ENCODE measurements at regions not wholly inside any gene's neighbourhood (a gene's known extent, or its start where the extent isn't known, plus 50 kb on each side); places are given as distances from the start of the nearest gene placed in this dataset.

- TF ChIP-seq, protein P1, sequence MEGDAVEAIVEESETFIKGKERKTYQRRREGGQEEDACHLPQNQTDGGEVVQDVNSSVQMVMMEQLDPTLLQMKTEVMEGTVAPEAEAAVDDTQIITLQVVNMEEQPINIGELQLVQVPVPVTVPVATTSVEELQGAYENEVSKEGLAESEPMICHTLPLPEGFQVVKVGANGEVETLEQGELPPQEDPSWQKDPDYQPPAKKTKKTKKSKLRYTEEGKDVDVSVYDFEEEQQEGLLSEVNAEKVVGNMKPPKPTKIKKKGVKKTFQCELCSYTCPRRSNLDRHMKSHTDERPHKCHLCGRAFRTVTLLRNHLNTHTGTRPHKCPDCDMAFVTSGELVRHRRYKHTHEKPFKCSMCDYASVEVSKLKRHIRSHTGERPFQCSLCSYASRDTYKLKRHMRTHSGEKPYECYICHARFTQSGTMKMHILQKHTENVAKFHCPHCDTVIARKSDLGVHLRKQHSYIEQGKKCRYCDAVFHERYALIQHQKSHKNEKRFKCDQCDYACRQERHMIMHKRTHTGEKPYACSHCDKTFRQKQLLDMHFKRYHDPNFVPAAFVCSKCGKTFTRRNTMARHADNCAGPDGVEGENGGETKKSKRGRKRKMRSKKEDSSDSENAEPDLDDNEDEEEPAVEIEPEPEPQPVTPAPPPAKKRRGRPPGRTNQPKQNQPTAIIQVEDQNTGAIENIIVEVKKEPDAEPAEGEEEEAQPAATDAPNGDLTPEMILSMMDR (IDR thresholded peaks at IDR 0.05): no peak
- TF ChIP-seq, protein P2, sequence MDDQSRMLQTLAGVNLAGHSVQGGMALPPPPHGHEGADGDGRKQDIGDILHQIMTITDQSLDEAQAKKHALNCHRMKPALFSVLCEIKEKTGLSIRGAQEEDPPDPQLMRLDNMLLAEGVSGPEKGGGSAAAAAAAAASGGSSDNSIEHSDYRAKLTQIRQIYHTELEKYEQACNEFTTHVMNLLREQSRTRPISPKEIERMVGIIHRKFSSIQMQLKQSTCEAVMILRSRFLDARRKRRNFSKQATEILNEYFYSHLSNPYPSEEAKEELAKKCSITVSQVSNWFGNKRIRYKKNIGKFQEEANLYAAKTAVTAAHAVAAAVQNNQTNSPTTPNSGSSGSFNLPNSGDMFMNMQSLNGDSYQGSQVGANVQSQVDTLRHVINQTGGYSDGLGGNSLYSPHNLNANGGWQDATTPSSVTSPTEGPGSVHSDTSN (IDR thresholded peaks at IDR 0.05): no peak
- TF ChIP-seq ZC3H11A (IDR thresholded peaks at IDR 0.05): no peak
- no peak for TF ChIP-seq FOSL2 (IDR thresholded peaks at IDR 0.05)
- TF ChIP-seq FOSL2 (CRISPR knock-in tag; IDR thresholded peaks at IDR 0.05): no peak
- TF ChIP-seq GATA3 (IDR thresholded peaks at IDR 0.05; ENCODE audit: borderline replicate concordance): no peak
- no peak for TF ChIP-seq CHD2 (IDR thresholded peaks at IDR 0.05; ENCODE audit: low read length, partially characterized antibody)
- TF ChIP-seq MYC (IDR thresholded peaks at IDR 0.05; ENCODE audit: borderline replicate concordance, low read length): no peak
- no peak for TF ChIP-seq BHLHE40 (IDR thresholded peaks at IDR 0.05; ENCODE audit: low read depth, low read length)
- no peak for TF ChIP-seq JUN (IDR thresholded peaks at IDR 0.05)
- TF ChIP-seq POLR2AphosphoS2 (conservative IDR thresholded peaks at IDR 0.05; ENCODE audit: low read length): no peak
- no peak for TF ChIP-seq CBX8 (IDR thresholded peaks at IDR 0.05)
- no peak for TF ChIP-seq HOXA7 (CRISPR knock-in tag; IDR thresholded peaks at IDR 0.05)
Observed at GRCh38 chr6:54053881-54054391, 57.3 kb upstream of the MLIP start (continued).

DNA sequence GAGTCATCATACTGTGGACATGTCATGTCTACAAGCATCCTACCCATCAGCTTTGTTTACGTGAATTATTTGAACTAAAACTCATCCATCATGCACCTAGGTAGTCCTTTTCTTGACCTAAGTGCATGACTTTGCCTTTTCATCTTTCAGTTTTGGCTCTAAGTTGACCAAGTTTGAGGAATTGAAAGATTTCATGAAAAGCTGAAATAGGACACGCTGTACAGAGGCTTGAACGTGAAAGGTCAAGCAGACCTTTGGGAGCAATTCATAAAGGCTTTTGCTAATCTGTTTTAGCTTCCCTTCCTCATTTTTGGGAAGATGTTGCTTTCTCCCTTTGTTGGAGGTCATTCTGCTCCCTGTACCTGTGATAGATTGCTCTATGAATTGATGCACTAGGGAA lies 55.1 kb upstream of the MLIP start:
- WGBS (ENCODE audit: missing lambda C conversion rate): 86% methylated on average over 3 of the region's 3 CpGs
- no peak overlapping the region for H3K27ac ChIP-seq
- no peaks in the 10 kb centered on the region for H3K9me3 ChIP-seq
- ATAC-seq (no peak), FAIRE-seq (no peak), DNase-seq (ENCODE audit: low read depth in 1 of 2, low spot score in 1 of 2) (no peak)
- H3K4me2 ChIP-seq: no peak overlapping the region
- POLR2A ChIA-PET: no interaction called here
- TF ChIP-seq, protein P1 (IDR thresholded peaks at IDR 0.05): no peak
- no peak for TF ChIP-seq NPAS2 (CRISPR knock-in tag; IDR thresholded peaks at IDR 0.05; ENCODE audit: borderline replicate concordance)
- no peak for TF ChIP-seq KDM5A (IDR thresholded peaks at IDR 0.05)
- TF ChIP-seq, protein P3, sequence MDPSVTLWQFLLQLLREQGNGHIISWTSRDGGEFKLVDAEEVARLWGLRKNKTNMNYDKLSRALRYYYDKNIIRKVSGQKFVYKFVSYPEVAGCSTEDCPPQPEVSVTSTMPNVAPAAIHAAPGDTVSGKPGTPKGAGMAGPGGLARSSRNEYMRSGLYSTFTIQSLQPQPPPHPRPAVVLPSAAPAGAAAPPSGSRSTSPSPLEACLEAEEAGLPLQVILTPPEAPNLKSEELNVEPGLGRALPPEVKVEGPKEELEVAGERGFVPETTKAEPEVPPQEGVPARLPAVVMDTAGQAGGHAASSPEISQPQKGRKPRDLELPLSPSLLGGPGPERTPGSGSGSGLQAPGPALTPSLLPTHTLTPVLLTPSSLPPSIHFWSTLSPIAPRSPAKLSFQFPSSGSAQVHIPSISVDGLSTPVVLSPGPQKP (IDR thresholded peaks at IDR 0.05; ENCODE audit: low read depth, low read length): no peak
- CTCF ChIA-PET: interaction anchor here (0.8 kb wide), 1 partner anchor 70 kb away, joined by 3 read pairs; no protein-coding TSS in a partner anchor
- no peak overlapping the region for H3K4me3 ChIP-seq
- H3K4me1 ChIP-seq: 0 out of 3 replicates have a peak, but pooled peaks cover 7% of the 10 kb centered on the region

DNA sequence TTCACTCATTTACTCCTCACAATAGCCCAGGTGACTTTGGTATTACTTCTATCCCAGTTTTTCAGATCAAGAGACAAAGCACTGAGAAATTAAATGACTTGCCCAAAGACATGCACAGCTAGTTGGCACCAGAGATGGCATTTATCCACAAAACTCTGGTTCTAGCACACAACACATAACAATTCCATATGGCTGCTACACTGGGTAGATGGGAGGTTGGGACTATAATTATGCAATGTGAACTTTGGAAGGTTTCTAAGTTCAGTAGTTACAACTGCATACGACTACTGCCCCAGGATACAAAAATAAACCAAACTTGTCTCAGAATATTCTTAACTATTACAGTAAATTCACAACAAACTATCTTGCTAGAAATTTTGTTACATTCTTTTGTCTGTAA lies 54.2 kb upstream of the MLIP start:
- WGBS (ENCODE audit: missing lambda C conversion rate): 39% methylated on average over 1 of the region's 1 CpG
- ChIA-PET CTCF (no interaction called here), POLR2A (no interaction called here)
- no peak overlapping the region for H3K27ac ChIP-seq
- no peaks in the 10 kb centered on the region for H3K9me3 ChIP-seq
- no peak for TF ChIP-seq CHD4 (IDR thresholded peaks at IDR 0.05; ENCODE audit: borderline replicate concordance)
- no peak for TF ChIP-seq NPAS2 (CRISPR knock-in tag; IDR thresholded peaks at IDR 0.05; ENCODE audit: borderline replicate concordance)
- TF ChIP-seq MYC (IDR thresholded peaks at IDR 0.05; ENCODE audit: borderline replicate concordance, low read length): no peak
- no peak for TF ChIP-seq RNF2 (IDR thresholded peaks at IDR 0.05; ENCODE audit: borderline replicate concordance, low read depth)
- no peak for FAIRE-seq
- no peak for ATAC-seq
- no peak for DNase-seq (ENCODE audit: low read depth in 1 of 2, low spot score in 1 of 2)
- no peak overlapping the region for H3K4me2 ChIP-seq
- H3K4me3 ChIP-seq: no peak overlapping the region
- 0 out of 3 replicates have a peak, but pooled peaks cover 7% of the 10 kb centered on the region for H3K4me1 ChIP-seq
